Limb (tissue), 2 donors: ENCODE measurements at regions not wholly inside any gene's neighbourhood (a gene's known extent, or its start where the extent isn't known, plus 50 kb on each side); places are given as distances from the start of the nearest gene placed in this dataset.
A peak's percentile ranks its signal among the peaks of the same experiment; 100 is the strongest.

Experiments used
- DNase-seq, 2 donors: peaks; one replicate each; pipeline ENCODE4 v3.0.0-alpha.2; 2016; ENCODE audit errors: extremely low spot score in 2 of 2

DNA sequence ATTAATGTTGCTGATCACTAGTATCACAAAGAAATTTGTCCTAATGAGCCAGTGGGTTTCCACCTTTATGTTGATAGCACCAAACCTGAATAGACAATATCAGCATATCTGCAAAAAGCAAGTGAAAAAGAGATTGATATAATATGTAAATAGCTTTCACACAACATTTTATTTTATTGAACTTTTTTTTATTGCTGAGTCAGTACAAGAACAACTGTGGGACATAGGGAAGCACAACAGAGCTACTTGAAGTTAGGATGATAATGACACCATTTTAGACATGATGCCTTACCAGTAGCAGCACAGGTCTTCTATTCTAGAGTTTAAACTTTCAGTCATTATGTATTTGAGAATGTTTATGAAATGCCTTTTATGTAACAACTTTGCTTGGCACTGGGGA lies 554.1 kb upstream of the SETBP1 start:
- no peak for DNase-seq

DNA sequence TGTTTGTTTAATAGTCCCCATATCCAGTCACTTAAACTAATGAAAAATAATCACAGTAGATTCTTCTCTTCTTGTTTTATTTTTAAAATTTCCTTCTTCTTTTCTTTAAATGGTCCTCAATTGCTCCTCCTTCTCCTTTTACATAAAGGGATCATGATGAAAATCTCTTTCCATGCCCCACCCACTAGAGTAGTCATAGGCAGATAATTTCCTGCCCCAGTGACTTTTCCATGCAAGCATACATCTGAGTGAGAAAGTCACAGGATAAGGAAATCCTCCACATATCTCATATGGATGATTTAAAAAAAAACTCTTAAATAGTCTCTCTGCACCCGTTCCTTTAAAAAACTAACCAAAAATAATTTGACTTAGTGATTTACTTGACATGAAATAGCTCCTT lies 552.3 kb upstream of the SETBP1 start:
- no peak for DNase-seq

DNA sequence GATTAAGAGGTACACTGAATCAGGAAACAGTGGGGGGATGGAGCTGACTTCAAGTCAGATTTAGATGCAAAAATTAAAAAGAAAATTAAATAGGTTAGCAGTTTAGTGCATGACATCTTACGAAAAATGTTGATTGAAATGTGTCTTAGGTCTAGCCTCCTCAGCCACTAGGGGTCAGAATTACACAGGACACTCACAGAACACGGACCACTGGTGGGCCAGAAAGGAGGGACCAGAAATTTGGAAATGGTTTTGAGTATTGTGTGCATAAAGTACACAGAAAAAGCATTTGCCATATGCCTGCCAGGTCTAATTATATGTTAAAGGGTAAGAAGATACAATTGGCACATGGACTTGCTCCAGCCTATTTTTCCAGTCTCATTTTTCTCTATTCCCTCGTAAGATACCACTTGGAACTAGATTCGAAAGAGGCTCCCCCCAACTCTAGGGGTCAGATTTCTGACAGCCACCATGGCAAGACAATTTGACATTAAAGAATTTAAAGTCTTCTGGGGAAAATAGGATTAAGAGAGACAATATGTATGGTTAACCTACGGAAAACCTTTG lies 550.2 kb upstream of the SETBP1 start:
- DNase-seq = peak; percentile 38 to 65

DNA sequence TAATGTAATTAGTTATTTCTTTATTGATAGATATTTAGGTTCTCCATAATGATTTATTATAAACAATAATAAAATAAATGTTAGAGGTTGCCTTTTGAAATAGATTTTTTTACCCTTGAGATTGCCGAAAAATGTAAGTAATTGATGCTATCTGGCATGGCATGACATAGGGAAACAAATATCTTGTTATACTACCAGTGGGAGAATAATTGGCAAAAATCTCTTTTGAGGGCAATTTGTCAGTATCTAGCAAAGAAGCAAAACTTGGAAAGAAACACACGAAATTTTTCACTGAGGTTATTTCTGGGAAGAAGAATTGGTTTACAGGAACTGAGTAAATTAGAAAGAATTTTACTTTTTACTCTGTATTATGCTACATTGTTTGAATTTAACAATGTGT lies 547.2 kb upstream of the SETBP1 start:
- DNase-seq = no peak

DNA sequence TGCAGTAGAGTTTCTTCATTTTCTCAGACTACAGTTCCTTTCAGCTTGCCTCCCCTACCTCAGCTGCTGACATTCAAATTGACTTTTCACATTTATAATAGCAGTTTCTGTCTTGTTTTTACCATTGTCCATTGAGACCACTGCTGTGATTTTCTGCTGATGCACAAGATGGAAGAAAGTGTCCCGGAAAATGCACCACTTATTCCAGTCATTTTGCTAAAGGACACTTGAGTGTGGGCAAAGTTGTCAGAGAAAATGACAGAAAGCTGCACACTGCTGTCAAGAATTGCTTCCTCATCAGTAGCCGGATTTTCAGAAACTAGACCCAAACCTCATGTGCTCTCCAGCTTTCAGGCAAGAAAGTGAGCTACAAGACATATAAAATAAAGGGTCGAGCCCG lies 546.2 kb upstream of the SETBP1 start:
- no peak for DNase-seq

DNA sequence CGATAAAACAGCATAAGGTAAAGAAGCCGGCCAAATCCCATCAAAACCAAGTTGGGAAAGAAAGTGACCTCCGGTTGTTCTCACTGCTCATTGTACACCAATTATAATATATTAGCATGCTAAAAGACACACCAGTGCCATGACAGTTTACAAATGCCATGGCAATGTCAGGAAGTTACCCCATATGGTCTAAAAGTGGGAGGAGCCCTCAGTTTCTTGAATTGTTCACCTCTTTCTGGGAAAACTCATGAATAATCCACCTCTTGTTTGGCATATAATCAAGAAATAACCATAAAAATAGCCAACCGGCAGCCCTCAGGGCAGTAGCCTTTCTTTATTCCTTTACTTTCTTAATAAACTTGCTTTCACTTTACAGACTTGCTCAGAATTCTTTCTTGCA lies 544.9 kb upstream of the SETBP1 start:
- DNase-seq = no peak

DNA sequence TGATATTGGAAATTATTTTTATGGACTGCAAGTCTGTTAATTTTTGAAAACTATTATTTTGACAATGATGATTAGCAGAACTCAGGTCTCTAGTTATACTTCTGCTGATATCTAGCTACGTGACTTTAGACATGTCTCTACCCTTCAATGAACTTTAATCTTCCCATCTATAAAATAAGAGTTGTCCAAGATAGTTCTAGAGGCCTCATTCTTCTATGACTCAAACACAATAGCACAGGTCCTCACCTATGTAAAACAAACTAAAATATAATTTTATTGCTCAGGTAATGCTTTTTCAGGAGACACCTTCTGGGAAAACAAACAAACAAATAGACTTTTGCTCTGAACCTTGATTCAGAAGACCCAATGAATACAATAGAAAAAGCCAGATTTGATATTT lies 544.4 kb upstream of the SETBP1 start:
- DNase-seq = no peak

DNA sequence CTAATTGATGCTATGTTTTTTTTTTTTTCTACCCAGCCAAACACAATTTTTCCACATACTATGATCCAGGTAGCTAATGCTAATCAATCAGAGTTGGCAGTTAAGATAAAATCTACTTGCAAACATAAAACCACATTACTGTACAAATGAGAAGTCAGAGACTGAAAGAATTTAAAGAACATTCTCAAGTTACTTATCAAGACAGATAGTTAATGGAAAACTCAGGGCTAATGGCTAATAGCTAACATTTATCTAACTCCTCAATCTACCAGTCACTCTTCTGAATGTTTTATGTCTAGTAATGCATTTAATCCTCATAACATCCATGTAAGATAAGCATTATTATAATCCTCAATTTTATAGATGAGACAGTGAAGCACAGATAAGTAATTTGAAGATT lies 537.6 kb upstream of the SETBP1 start:
- DNase-seq = no peak

DNA sequence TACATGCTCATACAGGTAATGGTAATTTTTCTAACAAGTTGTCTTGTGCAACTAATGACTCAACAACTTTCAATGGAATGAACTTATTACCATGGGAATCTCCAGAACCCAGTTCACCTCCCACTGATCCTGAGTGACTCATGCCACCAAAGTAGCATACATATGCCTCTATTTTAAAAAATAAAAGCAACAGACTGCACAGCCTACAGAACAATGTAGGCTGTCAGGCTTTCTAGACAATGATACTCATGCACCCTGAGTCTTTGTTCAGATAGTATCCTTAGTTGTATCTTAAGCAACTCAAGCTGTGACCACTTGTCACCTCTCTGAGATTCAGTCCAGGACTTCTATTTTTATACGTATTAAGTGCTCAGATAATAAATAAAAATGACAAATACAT lies 531.0 kb upstream of the SETBP1 start:
- DNase-seq = no peak

DNA sequence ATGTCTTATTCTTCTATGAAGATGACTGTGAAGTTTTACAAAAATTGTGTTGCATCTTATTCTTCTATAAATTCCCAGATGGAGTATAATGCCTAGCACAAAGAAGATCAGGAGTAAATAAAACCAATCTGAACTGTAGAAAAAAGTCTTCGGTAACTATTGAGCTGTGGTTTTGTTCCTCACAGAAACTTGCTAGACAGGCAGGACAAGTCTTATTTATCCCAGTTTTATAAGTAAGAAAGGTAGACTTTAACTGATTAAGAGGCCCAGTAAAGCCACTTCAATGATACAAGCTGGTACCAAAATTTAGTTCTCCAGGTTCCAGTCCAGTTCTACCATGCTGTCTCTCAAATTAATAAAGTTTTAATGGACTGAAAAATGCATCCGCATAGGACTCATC lies 526.7 kb upstream of the SETBP1 start:
- DNase-seq = no peak

DNA sequence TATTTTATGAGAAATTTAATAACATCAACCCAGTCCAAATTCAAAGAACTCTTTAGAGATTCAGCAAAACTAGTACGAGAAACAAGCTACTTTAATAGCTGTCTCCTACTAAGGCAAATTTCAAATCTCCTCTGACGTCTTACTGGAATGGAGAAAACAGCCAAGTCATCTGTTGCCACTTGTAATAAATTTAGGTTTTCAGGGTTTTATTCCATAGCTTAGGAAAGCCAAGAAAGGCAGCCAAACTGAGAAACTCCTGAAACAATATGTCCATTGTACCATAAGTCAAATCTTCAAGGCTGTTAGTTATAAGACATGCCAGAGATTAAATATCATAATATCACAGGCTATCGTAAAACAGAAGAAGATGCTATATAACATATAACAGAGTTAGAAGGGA lies 524.6 kb upstream of the SETBP1 start:
- DNase-seq = peak in 1 of 2 donors; percentile 79

DNA sequence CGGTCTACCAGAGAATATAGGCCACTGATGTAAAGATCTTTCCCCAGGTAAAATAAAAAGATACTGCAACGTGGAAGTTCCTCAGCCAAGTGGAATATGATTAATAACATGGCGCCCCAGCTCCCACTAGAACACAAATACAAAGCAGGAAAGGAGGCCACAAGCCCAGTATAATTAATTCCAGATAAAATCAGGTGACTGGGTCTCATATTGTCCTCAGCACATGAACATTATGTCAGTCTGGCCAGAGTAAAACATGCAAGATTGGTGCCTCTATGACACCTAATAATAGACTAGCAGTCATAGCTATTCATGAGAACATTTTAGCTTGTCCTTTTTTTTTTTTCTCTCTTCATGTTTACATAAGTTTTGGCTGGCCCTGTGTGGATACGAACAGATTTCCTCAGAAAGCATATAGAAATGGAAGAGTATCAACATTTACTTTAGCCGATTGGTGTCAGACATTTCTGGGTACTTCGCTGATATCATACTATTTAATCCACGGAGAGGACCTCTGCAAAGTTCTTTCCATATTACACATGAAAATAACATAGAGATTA lies 523.8 kb upstream of the SETBP1 start:
- DNase-seq = peak in 1 of 2 donors; percentile 9

DNA sequence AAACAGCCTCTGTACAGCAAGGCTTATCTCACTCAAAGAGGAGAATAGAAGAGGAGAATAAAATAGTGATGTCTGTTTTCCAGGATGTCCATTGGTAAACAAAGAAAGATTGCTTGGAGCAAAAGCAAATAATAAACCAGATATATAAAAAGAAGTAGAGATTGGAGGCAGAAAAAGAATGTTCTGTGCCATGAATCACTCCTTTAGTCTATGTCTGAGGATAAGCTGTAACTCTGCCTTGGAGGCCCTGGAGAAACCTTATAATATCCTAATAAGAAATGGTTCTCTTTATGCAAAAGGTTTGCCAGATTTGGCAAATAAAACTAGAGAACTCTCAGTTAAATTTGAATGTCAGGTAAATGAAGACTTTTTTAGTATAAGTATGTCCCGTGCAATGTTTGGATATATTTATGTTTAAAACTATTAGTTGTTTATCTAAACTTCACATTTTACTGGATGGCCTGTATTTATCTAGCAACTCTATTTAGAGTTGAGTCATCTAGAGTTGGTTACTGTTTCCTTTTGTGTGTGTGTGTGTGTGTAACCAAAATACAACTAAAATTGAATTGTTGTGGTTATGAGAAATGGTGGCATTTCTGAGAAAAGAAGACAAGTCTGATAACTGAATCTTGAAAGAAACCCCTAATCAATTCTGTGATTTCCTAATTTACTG lies 510.3 kb upstream of the SETBP1 start:
- no peak for DNase-seq

DNA sequence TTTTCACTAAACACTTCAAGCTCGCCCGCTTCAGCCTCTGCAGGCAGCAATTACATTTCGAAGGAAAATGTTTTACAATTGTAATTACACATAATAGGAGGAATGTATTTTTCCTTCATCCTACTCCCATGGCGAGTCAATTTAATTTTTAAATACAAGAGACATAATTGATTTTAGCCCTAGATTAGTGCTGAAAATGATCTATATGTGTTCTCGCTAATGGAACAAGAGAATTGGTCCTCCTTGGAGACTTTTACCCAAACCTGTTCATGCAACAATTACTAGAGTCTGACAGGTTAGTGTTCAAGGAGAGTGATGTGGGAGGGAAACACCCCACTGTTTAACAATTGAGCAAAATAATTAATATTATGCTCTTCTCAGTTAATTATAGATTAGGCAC lies 509.4 kb upstream of the SETBP1 start:
- no peak for DNase-seq

DNA sequence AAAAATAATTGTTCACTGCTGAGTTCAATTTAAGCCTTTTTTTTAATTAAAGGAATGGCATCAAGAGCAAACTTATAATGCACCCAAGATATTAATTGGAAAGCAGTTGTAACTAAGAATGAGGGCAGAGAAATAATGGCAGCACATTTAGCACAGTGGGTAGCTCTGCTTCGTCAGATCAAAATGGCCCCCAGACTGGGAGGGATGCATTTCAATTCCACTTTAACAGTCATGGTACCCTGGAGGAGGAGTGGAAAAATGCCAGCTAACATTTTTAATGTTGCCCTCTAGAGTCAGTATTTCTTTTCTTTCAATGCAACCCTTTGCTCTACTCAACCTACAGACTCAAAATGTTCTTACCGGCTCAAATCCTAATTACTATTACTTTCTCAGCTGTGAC lies 504.8 kb upstream of the SETBP1 start:
- DNase-seq = no peak

DNA sequence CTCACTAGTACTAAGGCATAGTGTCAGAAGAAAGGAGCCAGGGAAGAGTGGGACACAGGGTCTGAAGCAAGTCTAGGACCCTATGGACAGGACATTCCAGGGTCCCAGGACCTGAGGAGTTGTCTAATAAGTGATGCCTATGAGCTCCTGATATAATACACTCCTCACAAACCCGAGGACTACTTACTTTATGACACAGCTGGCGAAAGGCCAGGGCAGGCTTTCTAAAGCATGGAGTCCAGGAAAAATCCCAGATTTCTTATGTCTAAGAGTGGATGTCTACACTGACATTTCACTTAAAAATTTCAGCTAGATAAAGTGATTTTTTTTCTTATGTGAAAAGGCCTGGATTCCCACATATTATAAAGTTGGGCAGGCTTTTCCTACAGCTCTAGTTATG lies 502.2 kb upstream of the SETBP1 start:
- DNase-seq = no peak

DNA sequence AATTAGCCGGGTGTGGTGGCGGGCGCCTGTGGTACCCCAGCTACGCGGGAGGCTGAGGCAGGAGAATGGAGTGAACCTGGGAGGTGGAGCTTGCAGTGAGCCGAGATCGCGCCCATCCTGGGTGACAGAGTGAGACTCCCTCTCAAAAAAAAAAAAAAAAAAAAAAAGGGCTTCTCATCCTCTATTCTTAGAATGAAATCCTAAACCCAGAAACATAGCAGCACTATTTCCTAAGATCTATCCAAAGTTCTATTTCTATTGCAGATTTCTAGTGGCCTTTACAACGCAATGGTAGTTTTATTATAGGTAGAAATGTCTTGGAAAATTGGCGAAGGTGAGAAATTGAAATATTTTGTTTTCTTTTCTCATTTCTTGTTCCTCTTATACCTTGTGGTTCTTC lies 501.0 kb upstream of the SETBP1 start:
- DNase-seq = no peak

DNA sequence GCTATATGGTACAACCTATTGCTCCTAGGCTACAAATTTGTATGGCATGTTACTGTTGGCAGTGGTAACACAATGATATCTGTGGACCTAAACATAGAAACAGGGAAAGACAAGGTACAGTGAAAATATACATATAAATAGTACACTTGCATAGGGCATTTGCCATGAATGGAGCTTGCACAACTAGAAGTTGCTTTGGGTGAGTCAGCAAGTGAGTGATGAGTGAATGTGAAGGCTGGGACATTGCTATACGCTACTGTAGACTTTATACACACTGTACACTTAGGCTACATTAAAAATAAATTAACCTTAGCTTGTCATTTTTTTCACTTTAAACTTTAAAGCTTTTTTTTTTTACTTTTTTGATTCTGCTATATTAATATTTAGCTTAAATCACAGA lies 500.0 kb upstream of the SETBP1 start:
- no peak for DNase-seq

DNA sequence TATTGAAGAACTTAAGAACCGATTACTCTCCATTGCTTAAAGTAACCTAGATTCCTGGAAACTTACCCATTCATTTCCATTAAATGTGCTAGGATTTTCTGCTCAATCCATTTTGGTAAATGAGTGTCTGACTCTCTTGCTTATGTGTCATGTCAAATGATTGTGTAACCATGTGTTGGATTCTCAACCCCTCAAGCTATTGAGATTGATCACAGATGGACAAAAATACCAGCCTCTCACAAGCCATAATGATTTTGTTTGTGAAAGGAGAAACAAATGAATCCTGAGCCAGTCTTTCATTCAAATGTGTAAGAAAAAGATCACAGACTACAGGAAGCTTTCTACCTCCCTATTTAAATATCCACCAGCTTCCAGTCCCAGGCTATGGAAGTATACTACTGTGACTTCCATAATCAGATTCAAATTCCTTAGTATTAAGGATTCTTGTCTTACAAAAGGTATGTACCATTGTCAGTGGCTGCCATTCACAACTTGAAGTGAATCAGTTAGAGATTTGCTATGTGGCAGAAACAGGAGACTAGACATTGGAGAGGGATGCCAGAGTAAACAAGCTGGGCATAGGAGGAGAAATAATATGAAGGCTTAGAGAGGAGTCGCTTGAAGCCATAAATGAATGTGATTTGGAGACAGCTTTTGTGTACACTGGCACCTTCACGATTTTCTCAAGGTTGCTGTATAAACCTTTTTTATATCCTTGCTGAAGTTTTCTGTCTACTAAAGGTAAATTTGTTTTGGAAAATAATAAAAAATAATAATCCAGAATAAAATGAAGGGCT lies 498.5 kb upstream of the SETBP1 start:
- DNase-seq = no peak

DNA sequence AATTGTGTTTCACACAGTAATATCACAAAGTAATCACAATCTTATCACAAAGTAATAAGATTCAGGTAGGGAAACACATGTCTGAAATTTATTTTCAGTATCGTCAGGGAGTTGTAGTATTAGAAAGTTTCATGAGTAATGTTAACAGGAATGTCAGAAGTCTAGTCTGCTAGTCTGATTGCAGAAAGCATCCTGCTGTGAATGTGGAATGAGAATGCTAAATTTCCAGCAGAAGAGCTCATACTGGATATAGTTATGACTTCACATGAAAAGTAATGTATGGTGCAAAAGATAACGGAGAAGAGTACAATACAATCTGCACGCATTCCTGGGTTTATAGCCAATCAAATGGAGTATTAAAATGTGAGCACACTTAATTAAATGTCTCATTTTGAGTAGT lies 494.7 kb upstream of the SETBP1 start:
- DNase-seq = no peak

DNA sequence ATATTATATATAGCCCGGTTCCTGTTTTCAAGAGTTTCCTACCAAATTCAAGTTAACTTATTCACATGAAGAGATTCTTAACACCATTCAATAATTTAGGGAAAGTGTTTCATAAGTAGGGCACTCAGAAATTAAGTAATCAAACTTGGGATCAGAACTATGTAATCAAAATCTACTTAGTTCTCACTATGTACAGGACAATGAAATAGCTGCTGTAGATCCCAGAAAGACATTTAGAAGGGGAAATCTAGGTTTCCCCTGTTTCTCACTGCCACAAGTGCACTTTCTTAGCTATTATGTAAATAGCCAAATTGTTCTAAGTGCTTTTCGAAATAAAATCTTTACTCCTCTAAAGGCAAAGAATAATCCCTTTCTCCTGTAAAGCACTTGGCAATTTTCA lies 493.6 kb upstream of the SETBP1 start:
- no peak for DNase-seq

DNA sequence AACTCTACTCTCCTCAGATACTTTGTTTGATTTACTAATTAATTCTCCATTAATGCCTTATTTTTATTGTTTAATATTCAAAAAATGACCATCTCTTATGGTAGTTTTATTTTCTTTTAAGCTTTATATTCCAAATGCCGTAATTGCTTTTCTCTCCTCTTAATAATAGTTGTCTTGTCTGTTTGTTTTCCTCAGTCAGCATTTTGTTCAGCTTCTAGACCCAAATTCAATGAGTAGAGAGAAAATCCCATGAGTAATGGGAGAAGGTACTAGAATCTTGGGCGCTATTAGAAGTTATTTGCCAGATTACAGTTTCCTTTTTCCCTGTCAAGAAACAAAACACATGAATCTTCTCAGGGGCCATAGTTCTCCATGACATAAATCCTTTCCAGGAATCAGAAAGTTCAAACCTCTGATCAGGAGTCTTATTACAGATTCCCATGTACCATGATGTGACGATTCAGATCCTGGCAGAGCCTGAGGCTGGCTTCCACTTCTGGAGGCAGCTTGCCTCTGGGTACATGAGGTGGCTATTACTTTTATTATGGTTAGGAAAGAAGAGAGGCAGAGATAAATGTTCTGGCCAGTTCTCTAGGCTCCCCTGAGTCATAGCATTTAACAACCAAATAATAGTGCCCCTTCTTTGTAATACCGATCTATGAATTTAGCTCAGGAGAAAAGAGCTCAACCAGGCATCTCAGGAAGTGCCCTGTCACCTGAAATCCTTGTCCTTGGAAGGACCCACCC lies 485.1 kb upstream of the SETBP1 start:
- no peak for DNase-seq
